HG02970 (cell line): ENCODE measurements at regions not wholly inside any gene's neighbourhood (a gene's known extent, or its start where the extent isn't known, plus 50 kb on each side); places are given as distances from the start of the nearest gene placed in this dataset.

Experiments used
- ATAC-seq: cut with Tn5 transposase; IDR thresholded peaks from one replicate; pipeline ENCODE4 v1.9.1; 2021; ENCODE audit warnings: mild to moderate bottlenecking, moderate library complexity, moderate number of reproducible peaks; ENCODE audit not compliant: unreplicated experiment, low FRiP score

DNA sequence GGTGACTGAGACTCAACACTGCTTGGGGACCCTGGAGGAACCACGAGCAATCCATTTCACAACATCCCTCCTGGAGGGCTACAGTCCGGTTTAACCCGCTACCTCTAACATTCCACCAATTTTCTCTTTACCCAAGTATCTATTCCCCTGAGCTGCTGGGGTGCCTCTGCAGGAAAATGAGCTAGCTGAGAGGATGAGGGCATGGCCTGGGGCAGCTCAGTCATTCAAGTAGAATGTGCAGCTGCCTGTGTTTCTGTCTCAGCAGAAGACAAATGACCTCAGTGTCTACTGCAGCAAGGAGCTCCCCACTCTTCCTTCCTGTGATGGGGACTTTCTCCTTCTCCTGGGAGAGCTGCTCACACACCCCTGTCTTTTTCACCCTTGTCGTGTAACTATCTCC, 120.8 kb downstream of the ZNF518B start:
- no peak for ATAC-seq

DNA sequence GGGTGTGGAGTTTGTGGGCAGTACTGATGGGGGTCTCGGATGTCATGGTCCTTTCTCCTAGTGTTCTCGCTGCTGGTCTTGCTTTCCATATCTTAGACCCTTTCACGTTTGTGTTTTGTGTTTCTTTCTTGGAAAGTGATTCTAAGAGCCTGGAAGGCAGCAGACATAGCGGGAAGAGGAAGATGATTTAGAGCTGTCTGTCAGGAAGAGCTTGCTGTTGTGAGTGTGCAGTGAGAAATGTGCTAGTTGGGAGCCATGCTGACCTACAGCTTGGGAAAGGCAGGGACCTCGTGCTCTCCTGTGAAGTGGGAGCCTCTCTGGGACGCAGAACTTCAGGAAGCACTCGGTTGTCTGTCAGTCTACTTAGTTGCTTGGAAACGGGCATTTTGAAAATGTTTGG, 122.2 kb downstream of the ZNF518B start:
- no peak for ATAC-seq

DNA sequence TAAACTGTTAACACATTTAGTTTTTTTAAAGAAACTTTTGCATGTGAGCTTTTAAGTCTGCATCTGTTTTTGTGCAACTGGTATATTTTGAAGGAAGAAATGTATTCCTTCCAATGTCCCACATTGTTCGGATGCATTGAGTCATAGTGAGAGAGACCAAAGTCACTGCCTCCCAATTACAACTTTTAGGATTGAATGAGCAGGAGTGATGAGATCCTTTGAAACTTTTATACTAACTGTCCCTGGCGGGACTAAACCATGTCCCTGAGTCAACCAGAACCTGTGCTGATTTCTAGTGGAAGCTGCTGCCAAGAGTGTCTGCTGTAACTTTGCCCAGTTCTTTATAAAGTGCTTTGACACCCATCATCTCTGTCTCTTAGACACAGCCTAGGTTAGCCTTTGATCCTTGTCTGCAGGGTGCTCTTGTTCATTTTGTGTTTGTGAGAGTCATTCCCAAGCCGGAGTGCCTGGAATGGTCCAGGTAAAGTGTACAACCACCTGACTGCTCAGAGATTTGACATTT, 122.7 kb downstream of the ZNF518B start:
- no peak for ATAC-seq

DNA sequence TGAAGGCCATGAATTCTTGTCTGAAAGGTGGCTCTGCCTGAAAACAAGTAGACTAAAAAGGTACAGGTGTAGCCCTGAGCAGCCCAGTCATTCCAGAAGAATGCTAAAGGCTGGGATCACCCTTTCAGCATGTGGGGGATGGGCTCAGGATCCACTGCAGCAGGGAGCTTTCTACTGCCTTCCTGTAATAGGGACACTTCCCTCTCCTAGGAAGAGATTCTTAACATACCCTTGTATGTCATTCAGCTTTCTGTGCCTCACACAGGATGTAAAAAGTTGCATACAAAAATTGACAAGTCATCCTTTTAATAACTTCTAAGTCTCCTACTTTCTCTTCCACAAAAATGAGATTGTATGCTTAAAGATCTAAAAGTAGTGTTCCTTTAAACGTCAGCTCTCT, 123.3 kb downstream of the ZNF518B start:
- ATAC-seq = no peak

DNA sequence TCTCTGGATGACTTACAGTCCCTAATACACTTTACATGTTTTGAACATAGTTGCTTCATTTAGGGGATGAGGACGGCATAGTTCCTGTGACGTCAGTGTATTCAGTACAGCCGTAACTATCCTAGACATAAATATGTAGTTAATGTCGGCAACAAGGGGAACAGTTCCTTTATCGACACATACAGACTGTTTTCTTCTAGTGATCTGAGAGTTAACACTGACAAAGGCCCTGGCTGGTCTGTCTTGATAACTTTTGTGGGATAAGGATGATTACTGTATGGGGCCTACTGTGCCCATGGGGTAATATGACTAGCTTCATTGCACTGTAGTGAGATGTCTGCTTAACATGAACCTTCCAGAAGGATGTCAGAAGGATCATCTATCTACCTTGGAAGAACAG, 131.2 kb downstream of the ZNF518B start:
- no peak for ATAC-seq

DNA sequence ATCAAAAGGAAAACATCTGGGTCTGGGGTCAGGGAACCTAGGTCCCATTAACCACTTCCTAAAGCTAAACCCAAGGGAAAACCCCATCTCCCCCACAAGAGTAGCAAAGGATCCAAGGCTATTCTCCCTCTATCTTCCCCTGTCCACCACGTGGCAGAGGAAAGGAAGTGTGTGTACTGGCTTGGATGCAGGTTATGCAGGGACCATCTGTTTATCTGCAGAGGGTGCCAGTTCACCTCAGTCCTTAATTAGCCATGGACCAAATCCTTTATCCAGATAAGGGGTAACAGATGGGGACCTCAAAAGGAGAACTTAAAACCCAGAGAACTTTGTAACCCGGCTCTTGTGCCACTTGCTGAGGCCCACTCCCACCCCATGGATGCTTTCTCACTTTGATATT, 135.3 kb downstream of the ZNF518B start:
- no peak for ATAC-seq

DNA sequence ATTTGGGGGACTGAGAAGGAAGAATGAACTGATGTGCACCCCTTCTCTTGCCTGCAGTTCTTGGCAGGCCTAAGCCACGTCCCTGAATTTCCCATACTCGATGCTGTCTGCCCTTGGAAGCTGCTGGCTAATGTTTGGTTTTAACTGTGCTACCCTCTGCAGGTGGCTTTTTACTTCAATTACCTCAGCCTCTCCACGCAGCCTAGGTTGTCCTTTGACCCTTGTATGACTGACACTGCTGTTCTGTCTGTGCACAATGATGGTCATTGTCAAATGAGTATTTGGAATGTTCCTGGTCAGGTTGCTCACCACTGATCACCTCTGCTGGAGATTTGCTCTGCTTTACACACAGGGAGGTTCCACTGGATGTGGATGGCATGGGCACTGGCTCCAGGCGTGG, 137.1 kb downstream of the ZNF518B start:
- ATAC-seq = no peak

DNA sequence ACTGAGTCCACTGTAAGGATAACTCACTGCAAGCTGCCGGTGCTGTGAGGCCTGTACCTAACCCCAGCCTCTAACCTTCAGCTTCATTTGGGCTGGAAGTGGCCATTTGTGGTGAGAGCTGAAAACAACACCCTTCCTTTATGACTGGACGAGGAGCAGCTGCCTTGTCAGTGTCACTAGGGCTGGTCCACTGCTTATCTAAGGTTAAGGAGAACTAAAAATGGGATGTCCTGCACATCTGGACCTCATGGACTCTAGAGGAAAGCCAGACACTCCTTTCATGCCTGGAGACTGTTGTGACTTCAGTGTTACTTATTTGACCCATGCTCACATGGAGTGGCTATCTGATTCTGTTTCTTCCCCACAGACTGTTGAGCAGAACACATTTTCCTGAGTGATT, 139.9 kb downstream of the ZNF518B start:
- ATAC-seq = no peak

DNA sequence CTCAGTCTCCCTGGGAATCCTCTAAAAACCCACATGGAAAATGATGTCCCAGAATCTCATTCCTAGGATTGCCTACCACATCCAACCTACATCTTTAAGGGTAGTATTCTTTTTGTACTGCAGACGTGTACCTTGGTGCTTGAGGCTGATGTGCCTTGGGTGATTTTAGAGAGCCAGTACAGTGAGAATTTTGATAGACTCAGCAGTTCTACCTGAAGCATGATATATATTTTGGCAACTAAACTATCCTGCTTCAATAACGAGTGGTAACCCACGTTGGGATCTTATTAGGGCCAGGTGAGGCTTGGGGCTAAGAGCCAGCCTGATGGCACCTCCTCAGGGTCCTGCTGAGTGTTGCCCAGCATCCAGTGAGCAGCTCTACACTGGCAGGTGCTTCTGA, 140.4 kb downstream of the ZNF518B start:
- ATAC-seq = no peak

DNA sequence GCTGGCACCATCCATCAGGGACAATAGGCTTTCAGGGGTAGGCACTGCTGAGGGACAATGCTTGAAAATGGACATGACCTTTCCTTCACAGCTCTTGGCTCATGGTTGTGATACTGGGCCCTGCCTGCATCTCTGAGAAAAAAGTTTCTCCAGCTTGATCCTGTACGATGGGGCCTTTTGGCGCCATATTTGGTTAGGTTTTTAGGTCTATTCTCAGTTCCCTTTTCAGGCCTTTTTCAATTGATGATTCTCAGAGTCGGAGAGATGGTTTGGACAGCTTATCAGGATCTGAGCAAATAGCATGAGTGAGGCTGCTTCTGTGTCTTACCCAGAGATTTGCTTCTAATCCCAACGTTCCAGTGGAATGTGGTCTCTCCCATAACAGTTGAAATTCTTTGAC, 141.6 kb downstream of the ZNF518B start:
- ATAC-seq = no peak

DNA sequence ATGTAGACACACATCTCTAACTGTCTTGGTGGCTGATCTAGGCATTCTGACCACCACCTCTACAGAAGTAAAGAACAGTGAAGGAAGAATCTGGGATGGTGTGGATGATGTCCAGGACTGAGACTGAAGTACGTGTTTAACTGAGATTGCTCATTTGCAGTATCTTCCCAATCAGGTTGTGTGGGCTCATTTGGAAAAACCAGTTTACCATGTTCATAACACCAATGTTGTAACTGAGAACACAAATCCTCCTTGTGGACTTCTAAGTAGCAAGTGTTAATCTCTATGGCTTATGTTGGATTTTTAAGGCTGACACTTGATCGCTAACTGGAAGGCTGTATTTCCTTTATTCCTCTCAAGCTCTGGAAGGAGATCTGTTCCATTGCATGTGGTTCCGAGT, 144.7 kb downstream of the ZNF518B start:
- no peak for ATAC-seq

DNA sequence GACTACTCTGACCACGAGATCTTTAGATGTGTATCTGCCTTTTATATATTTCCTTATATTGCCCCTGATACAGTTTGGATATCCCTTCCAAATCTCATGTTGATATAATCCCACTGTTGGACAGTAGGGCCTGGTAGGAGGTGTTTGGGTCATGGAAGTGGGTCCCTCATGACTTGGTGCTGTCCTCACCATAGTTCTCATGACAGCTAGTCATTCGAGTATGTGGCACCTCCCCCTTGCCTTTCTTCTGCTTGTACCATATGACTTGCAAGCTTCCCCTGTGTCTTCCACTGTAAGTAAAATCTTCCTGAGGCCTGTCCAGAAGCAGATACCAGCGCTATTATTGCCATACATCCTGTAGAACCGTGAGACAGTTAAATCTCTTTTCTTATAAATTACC, 145.3 kb downstream of the ZNF518B start:
- no peak for ATAC-seq

DNA sequence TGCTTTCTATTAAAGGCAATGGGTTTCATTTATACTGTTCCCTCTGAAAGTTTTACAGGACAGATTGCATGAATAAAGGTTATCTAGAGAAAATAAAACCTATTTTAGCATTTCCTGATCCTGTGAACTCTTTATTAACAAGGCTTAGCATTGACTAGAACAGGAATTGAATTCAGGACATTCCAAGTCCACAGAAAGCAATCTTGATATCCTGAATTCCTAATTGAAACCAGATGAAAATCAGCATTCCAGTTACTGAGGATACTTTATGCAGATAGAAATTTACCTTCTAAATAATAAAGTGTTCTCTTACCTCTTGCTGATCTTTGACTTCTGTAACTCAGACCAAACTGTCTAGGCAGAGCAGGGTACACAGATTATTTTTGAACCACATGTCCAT, 151.4 kb downstream of the ZNF518B start:
- ATAC-seq = no peak

DNA sequence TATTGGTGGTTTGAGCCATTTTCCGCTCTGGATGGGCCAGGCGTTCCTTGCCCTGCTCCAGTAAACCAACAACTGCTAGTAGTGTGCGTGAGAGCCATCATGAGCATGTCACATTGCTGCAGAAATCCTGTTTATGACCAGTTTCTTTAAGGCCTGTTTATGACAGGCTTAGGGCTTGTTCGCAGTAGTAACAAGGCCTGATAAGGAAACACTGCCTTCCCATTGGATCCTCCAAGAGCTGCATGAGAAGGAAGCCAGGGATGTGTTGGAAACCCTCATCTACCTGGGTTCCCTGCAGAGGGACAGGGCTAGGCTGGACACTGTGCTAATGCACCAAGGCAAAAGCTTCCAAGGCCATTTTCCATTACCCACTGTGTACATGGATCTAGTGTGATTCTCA, 153.9 kb downstream of the ZNF518B start:
- ATAC-seq = no peak

DNA sequence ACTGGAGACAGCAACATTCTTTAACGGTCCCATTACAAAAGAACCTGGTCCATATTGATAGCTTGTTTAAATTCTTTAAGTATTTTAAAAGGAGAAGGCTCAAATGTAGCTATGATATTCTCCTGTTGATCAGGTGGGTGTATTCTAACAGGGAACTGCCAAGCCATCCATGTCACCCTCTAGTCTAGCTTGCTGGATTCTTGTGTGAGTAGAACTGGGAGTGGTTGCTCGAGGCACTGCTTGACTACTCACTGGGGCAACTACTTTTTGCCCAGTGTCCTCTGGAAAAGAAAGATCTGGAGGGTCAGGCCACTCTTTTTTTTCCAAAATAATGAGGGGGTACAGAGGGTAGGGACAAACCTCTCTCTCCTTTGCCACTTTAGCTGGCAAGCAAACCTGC, 155.1 kb downstream of the ZNF518B start:
- no peak for ATAC-seq

DNA sequence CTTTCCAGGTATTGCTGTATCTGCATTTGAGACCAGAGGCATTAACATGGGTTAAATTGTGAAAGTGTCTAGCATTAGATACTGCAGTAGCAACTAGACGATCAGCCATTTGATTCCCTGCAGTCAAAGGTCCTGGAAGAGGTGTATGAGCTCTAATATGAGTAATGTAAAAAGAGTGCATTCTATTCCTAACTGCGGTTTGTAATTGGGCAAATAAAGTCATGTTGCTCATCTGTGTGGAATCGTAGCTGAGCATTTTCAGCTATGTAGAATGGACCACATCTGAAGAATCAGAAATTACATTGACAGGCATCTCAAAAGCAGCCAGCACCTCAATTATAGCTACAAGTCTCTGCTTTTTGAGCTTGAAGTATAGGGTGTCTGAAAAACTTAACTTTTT, 157.6 kb downstream of the ZNF518B start:
- ATAC-seq = no peak

DNA sequence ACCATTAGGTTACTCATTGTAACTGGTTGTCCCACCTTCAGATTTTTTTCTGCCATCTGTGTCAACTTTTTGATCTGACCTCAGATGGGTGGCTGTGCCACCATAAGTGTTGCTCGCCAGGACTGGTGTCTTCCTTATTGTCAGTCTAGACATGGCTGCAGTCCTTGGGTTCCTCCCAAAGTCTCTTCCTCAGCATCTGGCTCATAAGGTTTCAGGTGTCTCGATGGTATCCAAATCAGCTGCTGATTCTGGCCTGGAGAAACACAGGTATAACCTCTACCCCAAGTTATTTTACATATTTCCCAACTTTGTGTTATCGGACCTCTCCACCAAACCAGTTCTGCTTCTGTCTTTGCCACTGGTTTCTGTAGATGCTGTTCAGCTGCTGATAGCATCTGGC, 158.5 kb downstream of the ZNF518B start:
- no peak for ATAC-seq

DNA sequence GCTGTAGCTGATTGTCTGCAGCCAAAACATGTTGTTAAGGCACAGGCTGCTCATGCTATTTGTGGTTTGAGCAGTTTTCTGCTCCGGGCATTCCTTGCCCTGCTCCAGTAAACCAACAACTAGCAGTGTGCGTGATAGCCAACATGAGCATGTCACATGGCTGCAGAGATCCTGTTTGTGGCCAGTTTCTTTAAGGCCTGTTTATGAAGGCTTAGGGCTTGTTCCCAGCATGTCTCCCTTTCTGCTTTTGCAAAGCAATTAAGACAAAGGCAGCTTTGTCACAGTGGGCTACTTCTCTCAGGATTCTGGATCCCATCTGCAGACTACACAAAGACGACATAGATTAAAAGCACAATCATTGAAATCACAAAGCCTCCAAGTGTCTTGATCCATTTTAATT, 160.5 kb downstream of the ZNF518B start:
- no peak for ATAC-seq

DNA sequence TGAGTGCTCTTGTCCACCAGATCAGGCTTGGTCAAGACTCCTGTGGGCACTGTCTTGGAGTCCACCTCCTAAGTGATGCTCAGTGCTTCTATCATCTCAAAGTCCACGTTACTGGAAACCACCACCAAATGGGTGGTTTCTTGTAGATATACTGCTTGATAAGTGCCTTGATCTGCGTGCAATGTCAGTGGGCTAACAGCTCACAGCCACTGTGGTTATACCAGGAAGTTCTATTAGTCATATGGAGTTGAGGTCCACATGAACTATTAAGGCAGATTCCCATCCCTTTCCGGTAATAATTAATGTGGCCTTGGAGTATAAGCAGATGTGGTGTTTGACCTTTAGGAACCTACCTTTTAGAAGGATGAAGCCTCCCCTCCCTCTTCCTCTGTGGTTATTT, 161.9 kb downstream of the ZNF518B start:
- ATAC-seq = no peak

DNA sequence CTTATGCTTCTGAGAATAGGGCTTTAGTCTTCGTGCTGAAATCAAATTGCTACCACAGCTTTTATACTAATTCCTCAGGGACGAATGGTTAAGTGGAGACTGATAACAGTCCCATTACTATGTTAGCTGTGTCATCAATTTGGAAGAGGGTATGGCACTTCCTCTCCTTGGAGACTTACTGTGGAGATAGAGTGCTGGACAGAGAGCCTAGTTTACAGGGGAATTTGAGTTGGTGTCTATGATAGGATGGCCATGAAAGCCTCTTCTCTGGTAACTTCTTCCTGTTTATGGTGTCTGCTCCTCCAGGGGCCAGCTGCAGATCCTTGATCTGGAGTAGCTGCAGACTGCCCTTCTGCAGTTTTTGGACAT, 167.7 kb downstream of the ZNF518B start:
- ATAC-seq = no peak

DNA sequence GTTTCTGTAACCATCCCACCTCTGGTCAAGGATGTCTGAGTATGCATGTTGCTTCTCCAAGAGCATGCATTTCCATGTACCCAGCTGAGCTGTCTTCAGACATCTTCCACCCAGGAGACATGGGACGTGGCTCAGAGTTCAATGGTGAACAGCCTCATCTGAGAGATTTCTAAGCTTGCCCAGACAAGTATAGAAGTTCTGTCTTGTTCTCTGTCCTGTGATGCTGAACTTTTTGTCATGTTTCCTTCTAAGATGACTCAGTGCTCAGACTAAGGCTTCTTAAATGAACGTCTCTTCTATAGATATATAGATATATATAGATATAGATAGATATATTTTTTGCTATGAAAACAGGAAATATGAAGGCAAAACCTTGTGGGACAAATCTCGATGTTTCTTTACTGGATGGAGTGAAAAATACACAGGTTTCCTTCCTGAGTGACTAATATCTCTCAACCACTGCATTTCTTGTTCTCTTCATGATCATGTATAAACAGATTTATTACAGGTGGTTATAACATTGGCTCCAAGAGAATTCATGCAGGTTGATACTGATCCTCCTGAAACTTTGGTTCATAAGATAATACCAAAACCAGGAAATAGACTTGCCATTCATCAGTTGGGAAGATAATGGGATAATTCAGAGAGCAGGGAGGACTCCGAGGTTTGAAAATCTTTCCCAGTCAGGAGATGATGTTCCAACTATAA, 168.2 kb downstream of the ZNF518B start:
- no peak for ATAC-seq

DNA sequence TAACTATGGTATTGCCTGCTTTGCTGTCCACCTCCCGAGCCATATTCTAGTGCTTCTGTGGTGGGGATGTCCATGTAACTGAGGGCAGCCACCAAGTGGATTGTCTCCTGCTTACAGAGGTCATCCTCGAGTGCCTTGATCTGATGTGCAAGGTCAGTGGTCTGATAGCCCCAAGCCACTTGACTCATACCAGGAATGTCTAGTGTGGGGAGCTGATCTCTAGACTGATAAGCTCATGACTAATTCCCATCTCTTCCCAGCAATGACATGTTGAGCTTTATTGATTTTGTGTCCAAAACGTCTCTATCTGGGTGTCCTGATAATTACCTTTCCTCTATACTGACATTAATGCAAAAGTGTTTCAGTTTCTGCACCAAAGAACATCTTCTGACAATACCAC, 168.4 kb upstream of the WDR1 start:
- no peak for ATAC-seq

DNA sequence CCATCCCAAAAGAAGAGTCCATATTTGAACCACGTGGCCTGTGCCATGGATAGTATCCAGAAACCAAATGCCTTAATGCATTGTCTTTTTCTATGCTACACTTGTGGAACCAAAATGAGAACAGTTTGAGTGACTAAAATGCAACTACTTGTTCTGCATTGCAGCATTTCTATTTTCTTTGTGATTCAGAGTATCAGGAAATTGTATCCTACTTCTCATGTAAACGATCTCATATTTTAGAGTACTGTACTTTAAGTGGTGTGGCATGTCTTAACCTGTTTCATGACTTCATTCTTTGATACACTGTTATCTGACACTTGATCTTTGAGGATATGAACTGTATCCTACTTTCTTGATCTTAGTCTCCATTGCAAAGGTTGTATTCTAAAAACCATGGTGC, 167.2 kb upstream of the WDR1 start:
- no peak for ATAC-seq
